ENCODE measurements at regions not wholly inside any gene's neighbourhood (a gene's known extent, or its start where the extent isn't known, plus 50 kb on each side); places are given as distances from the start of the nearest gene placed in this dataset.
"Not testable (repeated sequence)": the region's sequence is repeated elsewhere in the genome, so short reads cannot be mapped to it uniquely, and the experiment has no call there.

DNA sequence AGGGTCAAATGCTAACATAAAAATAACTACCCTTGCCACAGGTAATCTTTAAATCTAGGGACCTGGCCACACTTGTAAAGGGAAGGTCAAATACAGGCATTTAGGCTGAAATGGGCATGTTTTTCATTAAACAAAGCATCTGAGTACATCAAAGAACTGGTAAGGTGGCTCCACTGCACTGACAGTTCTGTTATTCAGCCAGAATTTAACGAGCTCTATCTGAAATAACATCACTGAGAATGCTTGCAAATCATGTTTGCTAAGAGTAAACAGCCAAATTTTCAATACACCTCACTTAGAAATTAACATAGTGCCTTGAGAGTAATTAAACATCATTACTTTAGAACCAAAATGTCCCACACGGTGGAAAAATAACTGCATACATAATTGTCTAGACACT, 118.9 kb downstream of the MTHFS start:
- H3K4me3 Mint-ChIP-seq (ENCODE audit: low read depth, unreplicated experiment) = no peak overlapping the region
- H3K36me3 Mint-ChIP-seq (ENCODE audit: insufficient read depth, unreplicated experiment) = no peaks in the 10 kb centered on the region
- intact Hi-C loops (cut with micrococcal nuclease; ENCODE audit: unreplicated experiment) = no loop called here
- no peak for DNase-seq
- peaks cover 7% of the 10 kb centered on the region for H3K9me3 Mint-ChIP-seq (ENCODE audit: low read depth, unreplicated experiment)
- CTCF ChIA-PET = no interaction called here
- peaks cover 61% of the 10 kb centered on the region for H3K27me3 Mint-ChIP-seq (ENCODE audit: unreplicated experiment)
- no TSS peak for BruUV-seq (replicated peaks)
- H3K4me1 Mint-ChIP-seq (ENCODE audit: low read depth, unreplicated experiment) = no peaks in the 10 kb centered on the region
- no peak overlapping the region for H3K27ac Mint-ChIP-seq (ENCODE audit: unreplicated experiment)
- TF ChIP-seq, protein P1, sequence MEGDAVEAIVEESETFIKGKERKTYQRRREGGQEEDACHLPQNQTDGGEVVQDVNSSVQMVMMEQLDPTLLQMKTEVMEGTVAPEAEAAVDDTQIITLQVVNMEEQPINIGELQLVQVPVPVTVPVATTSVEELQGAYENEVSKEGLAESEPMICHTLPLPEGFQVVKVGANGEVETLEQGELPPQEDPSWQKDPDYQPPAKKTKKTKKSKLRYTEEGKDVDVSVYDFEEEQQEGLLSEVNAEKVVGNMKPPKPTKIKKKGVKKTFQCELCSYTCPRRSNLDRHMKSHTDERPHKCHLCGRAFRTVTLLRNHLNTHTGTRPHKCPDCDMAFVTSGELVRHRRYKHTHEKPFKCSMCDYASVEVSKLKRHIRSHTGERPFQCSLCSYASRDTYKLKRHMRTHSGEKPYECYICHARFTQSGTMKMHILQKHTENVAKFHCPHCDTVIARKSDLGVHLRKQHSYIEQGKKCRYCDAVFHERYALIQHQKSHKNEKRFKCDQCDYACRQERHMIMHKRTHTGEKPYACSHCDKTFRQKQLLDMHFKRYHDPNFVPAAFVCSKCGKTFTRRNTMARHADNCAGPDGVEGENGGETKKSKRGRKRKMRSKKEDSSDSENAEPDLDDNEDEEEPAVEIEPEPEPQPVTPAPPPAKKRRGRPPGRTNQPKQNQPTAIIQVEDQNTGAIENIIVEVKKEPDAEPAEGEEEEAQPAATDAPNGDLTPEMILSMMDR (IDR thresholded peaks at IDR 0.05; ENCODE audit: unreplicated experiment) = no peak

DNA sequence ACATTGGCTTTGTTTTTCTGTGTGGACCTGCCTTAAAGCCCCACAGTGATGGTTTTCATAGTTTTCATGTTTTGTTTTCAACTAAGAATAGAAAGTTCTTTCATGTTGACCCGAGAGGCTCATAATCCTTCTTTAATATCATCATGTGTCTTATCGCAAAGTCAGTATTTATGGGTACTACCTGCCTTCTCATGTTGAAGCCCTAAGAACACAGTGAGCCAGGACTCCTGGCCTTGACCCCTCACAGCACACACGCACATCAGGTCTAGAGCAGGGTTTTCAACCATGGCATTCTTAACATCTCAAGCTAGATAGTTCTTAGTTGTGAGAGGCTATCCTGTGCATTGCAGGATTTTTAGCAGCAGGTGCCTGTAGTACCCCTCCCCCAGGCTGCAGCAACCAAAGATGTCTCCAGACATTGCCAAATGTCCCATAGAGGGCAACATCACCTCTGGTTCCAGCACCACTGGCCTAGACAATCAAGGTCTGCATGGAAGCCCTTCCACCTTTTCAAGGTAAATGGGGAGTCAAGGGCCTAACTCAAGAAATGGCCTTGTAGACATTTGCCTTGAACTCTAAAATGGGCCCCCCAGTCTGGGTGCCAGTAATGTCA, 118.3 kb downstream of the MTHFS start:
- Mint-ChIP-seq H3K4me1 (ENCODE audit: low read depth, unreplicated experiment) (no peaks in the 10 kb centered on the region), H3K4me3 (ENCODE audit: low read depth, unreplicated experiment) (no peak overlapping the region), H3K27ac (ENCODE audit: unreplicated experiment) (no peak overlapping the region), H3K9me3 (ENCODE audit: low read depth, unreplicated experiment) (peaks cover 10% of the 10 kb centered on the region), H3K36me3 (ENCODE audit: insufficient read depth, unreplicated experiment) (no peaks in the 10 kb centered on the region), H3K27me3 (ENCODE audit: unreplicated experiment) (peaks cover 61% of the 10 kb centered on the region)
- TF ChIP-seq, protein P1 (IDR thresholded peaks at IDR 0.05; ENCODE audit: unreplicated experiment) = no peak
- no TSS peak for BruUV-seq (replicated peaks)
- no peak for DNase-seq
- CTCF ChIA-PET = no interaction called here
- intact Hi-C loops (cut with micrococcal nuclease; ENCODE audit: unreplicated experiment) = no loop called here

DNA sequence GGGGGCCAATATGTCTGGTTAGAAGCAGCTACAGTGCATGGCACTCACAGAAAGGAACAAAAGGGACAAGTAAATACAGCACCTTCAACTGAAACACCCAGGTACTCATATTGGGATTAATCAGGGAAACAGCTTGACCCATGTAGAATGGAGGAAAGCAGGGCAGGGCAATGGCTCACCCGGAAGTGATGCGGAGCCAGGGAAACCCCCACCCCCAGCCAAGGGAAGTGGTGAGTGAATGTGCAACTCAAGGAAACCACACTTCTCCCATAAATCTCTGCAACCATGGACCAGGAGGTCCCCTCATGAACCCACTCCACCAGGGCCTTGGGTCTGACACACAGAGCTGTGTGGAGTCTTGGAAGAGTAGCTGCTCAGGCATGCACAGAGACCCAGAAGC, 117.1 kb downstream of the MTHFS start:
- CTCF ChIA-PET = no interaction called here
- Mint-ChIP-seq H3K27me3 (ENCODE audit: unreplicated experiment) (peaks cover 60% of the 10 kb centered on the region), H3K4me3 (ENCODE audit: low read depth, unreplicated experiment) (no peak overlapping the region), H3K27ac (ENCODE audit: unreplicated experiment) (no peak overlapping the region), H3K4me1 (ENCODE audit: low read depth, unreplicated experiment) (no peaks in the 10 kb centered on the region), H3K9me3 (ENCODE audit: low read depth, unreplicated experiment) (peaks cover 10% of the 10 kb centered on the region), H3K36me3 (ENCODE audit: insufficient read depth, unreplicated experiment) (no peaks in the 10 kb centered on the region)
- no TSS peak for BruUV-seq (replicated peaks)
- TF ChIP-seq, protein P1 (IDR thresholded peaks at IDR 0.05; ENCODE audit: unreplicated experiment) = no peak
- intact Hi-C loops (cut with micrococcal nuclease; ENCODE audit: unreplicated experiment) = no loop called here
- DNase-seq = no peak

DNA sequence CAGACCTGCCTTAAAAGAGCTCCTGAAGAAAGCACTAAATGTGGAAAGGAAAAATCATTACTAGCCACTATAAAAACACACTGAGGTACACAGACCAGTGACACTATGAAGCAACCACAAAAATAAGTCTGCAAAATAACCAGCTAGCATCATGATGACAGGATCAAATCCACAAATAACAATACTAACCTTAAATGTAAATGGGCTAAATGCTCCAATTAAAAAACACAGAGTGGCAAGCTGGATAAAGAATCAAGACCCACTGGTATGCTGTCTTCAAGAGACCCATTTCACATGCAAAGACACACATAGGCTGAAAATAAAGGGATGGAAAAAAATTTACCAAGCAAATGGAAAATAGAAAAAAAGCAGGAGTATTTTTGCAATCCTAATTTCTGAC, 114.5 kb downstream of the MTHFS start:
- H3K27ac Mint-ChIP-seq (ENCODE audit: unreplicated experiment); H3K36me3 Mint-ChIP-seq (ENCODE audit: insufficient read depth, unreplicated experiment); H3K4me3 Mint-ChIP-seq (ENCODE audit: low read depth, unreplicated experiment); H3K4me1 Mint-ChIP-seq (ENCODE audit: low read depth, unreplicated experiment); DNase-seq; BruUV-seq (replicated peaks); CTCF ChIA-PET; intact Hi-C loops (cut with micrococcal nuclease; ENCODE audit: unreplicated experiment): not testable (repeated sequence)
- Mint-ChIP-seq H3K27me3 (ENCODE audit: unreplicated experiment) (peaks cover 38% of the 10 kb centered on the region), H3K9me3 (ENCODE audit: low read depth, unreplicated experiment) (peaks cover 10% of the 10 kb centered on the region)
